Liver (tissue), 8 donors: ENCODE measurements at regions not wholly inside any gene's neighbourhood (a gene's known extent, or its start where the extent isn't known, plus 50 kb on each side); places are given as distances from the start of the nearest gene placed in this dataset.

Experiments used
- DNase-seq: peaks from one replicate; pipeline ENCODE4 v3.0.0-alpha.2; 2017; ENCODE audit warnings: low spot score
- H3K27ac ChIP-seq, 2 donors: one replicate each; pipeline ENCODE4 v1.7.0; 2013; ENCODE audit warnings: inconsistent platforms in 2 of 2, low read length in 2 of 2, control low read depth in 1 of 2, low read depth in 1 of 2, mild to moderate bottlenecking in 1 of 2
- H3K27me3 ChIP-seq, 4 donors: one replicate each; pipeline versions ENCODE4 v1.6.1 to v1.7.0; 2013; ENCODE audit warnings: low read length in 3 of 4, inconsistent platforms in 1 of 4, mild to moderate bottlenecking in 1 of 4, moderate library complexity in 1 of 4; ENCODE audit not compliant: control insufficient read depth in 4 of 4, insufficient read depth in 4 of 4
- H3K36me3 ChIP-seq, 4 donors: one replicate each; pipeline versions ENCODE4 v1.6.1 to v1.7.0; 2013; ENCODE audit warnings: low read length in 3 of 4, mild to moderate bottlenecking in 3 of 4, low read depth in 1 of 4, moderate library complexity in 1 of 4; ENCODE audit not compliant: control insufficient read depth in 4 of 4, insufficient read depth in 3 of 4
- H3K4me1 ChIP-seq, 4 donors: one replicate each; pipeline versions ENCODE4 v1.6.1 to v1.7.0; 2013; ENCODE audit warnings: low read length in 3 of 4, mild to moderate bottlenecking in 3 of 4, moderate library complexity in 1 of 4; ENCODE audit not compliant: control insufficient read depth in 4 of 4, insufficient read depth in 4 of 4
- H3K4me3 ChIP-seq, 3 donors: one replicate each; pipeline versions ENCODE4 v1.6.1 to v1.7.0; 2013; ENCODE audit warnings: low read length in 3 of 3, control low read depth in 1 of 3, low read depth in 1 of 3, mild to moderate bottlenecking in 1 of 3
- H3K9ac ChIP-seq, 2 donors: one replicate each; pipeline ENCODE4 v1.7.0; 2013; ENCODE audit warnings: low read length in 2 of 2, mild to moderate bottlenecking in 2 of 2, moderate library complexity in 2 of 2, control low read depth in 1 of 2, low read depth in 1 of 2
- H3K9me3 ChIP-seq, 4 donors: one replicate each; pipeline versions ENCODE4 v1.6.1 to v1.7.0; 2013; ENCODE audit warnings: low read length in 3 of 4; ENCODE audit not compliant: control insufficient read depth in 4 of 4
- ATF3 ChIP-seq: IDR thresholded peaks from 2 replicates; pipeline ENCODE4 v1.6.1; 2016; ENCODE audit warnings: antibody characterized with exemption
- CTCF ChIP-seq: fragments of 150-350 bp; IDR thresholded peaks from 2 replicates; pipeline ENCODE4 v1.5.1; 2017; ENCODE audit warnings: improper control_type of control experiment, low read depth, low read length; ENCODE audit not compliant: missing input control
- EGR1 ChIP-seq, 2 donors: IDR thresholded peaks; 2 replicates each; pipeline ENCODE4 v1.6.1; 2016 to 2018; ENCODE audit warnings: antibody characterized with exemption in 2 of 2, low read depth in 2 of 2
- FOXA1 ChIP-seq: IDR thresholded peaks from 2 replicates; pipeline ENCODE4 v1.6.1; 2016; ENCODE audit warnings: antibody characterized with exemption
- FOXA2 ChIP-seq: IDR thresholded peaks from 2 replicates; pipeline ENCODE4 v1.6.1; 2016; ENCODE audit warnings: antibody characterized with exemption
- GABPA ChIP-seq, 2 donors: IDR thresholded peaks in 1 of 2; conservative IDR thresholded peaks in 1 of 2; 2 replicates each; pipeline ENCODE4 v1.6.1; 2016; ENCODE audit warnings: antibody characterized with exemption in 2 of 2, mild to moderate bottlenecking in 1 of 2, moderate library complexity in 1 of 2
- HNF4G ChIP-seq: IDR thresholded peaks from 2 replicates; pipeline ENCODE4 v1.6.1; 2016; ENCODE audit warnings: antibody characterized with exemption
- JUND ChIP-seq, 2 donors: IDR thresholded peaks; 2 replicates each; pipeline ENCODE4 v1.6.1; 2016; ENCODE audit warnings: antibody characterized with exemption in 2 of 2
- MAX ChIP-seq: IDR thresholded peaks from 2 replicates; pipeline ENCODE4 v1.6.1; 2016; ENCODE audit warnings: antibody characterized with exemption
- NR2F2 ChIP-seq: IDR thresholded peaks from 2 replicates; pipeline ENCODE4 v1.6.1; 2016; ENCODE audit warnings: antibody characterized with exemption
- RAD21 ChIP-seq, 2 donors: IDR thresholded peaks; 2 replicates each; pipeline ENCODE4 v1.6.1; 2016; ENCODE audit warnings: antibody characterized with exemption in 2 of 2, mild to moderate bottlenecking in 2 of 2
- RXRA ChIP-seq, 2 donors: IDR thresholded peaks; 2 replicates each; pipeline ENCODE4 v1.6.1; 2017 to 2018; ENCODE audit warnings: antibody characterized with exemption in 2 of 2, mild to moderate bottlenecking in 1 of 2
- SP1 ChIP-seq: IDR thresholded peaks from 2 replicates; pipeline ENCODE4 v1.6.1; 2018; ENCODE audit warnings: antibody characterized with exemption, mild to moderate bottlenecking
- TAF1 ChIP-seq: conservative IDR thresholded peaks from 2 replicates; pipeline ENCODE4 v1.6.1; 2016; ENCODE audit warnings: antibody characterized with exemption, mild to moderate bottlenecking
- YY1 ChIP-seq: IDR thresholded peaks from 2 replicates; pipeline ENCODE4 v1.6.1; 2016; ENCODE audit warnings: antibody characterized with exemption, mild to moderate bottlenecking
- WGBS: extraction: QIAGEN DNeasy Blood & Tissue Kit; methylation state at CpG from one replicate; pipeline ENCODE4 v1.1.7; 2013; 5-methylcytosine and 5-hydroxymethylcytosine counted together
- TF ChIP-seq, protein P1 (sequence below): IDR thresholded peaks from 2 replicates; pipeline ENCODE4 v1.6.1; 2016; ENCODE audit warnings: antibody characterized with exemption
- TF ChIP-seq, protein P2 (sequence below): IDR thresholded peaks from 2 replicates; pipeline ENCODE4 v1.6.1; 2016; ENCODE audit warnings: antibody characterized with exemption, mild to moderate bottlenecking
- donor health status: healthy.
- donor health status: healthy.
- donor health status: healthy.
- donor health status: healthy.
- donor health status: healthy.

DNA sequence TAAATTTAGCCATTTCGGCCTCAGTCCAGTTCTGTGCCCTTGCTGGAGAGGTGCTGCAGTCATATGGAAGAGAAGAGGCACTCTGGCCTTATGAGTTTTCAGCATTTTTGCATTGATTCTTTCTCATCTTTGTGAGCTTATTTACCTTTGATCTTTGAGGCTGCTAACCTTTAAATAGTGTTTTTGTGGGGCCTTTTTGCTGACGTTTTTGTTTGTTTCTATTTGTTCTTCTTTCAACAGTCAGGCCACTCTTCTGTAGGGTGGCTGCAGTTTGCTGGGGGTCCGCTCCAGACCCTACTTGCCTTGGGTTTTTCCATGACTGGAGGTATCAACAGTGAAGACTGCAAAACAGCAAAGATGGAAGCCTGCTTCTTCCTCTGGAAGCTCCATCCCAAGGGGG lies 1951.7 kb upstream of the LRRTM1 start:
- Histone ChIP-seq H3K9me3 (peaks cover 0 to 11% (median under 1%) of the 10 kb centered on the region in 4 donors), H3K36me3 (no peaks in the 10 kb centered on the region), H3K4me3 (no peak overlapping the region), H3K27me3 (no peaks in the 10 kb centered on the region), H3K9ac (no peak overlapping the region), H3K27ac (no peak overlapping the region), H3K4me1 (no peaks in the 10 kb centered on the region)
- WGBS: 61% methylated on average over 3 of the region's 3 CpGs
- DNase-seq: no peak
- TF ChIP-seq JUND (IDR thresholded peaks at IDR 0.05) (no peak), HNF4G (no peak), ATF3 (no peak), YY1 (no peak), MAX (no peak), RAD21 (IDR thresholded peaks at IDR 0.05) (no peak), TAF1 (no peak), RXRA (IDR thresholded peaks at IDR 0.05) (no peak), EGR1 (IDR thresholded peaks at IDR 0.05; ENCODE audit: low read depth in 2 of 2) (no peak), SP1 (no peak), CTCF (no peak), NR2F2 (no peak), FOXA1 (no peak), GABPA (IDR thresholded peaks at IDR 0.05 in 1 of 2, conservative IDR thresholded peaks at IDR 0.05 in 1 of 2) (no peak), FOXA2 (no peak)
- TF ChIP-seq, protein P1, sequence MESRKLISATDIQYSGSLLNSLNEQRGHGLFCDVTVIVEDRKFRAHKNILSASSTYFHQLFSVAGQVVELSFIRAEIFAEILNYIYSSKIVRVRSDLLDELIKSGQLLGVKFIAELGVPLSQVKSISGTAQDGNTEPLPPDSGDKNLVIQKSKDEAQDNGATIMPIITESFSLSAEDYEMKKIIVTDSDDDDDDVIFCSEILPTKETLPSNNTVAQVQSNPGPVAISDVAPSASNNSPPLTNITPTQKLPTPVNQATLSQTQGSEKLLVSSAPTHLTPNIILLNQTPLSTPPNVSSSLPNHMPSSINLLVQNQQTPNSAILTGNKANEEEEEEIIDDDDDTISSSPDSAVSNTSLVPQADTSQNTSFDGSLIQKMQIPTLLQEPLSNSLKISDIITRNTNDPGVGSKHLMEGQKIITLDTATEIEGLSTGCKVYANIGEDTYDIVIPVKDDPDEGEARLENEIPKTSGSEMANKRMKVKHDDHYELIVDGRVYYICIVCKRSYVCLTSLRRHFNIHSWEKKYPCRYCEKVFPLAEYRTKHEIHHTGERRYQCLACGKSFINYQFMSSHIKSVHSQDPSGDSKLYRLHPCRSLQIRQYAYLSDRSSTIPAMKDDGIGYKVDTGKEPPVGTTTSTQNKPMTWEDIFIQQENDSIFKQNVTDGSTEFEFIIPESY: no peak
- TF ChIP-seq, protein P2, sequence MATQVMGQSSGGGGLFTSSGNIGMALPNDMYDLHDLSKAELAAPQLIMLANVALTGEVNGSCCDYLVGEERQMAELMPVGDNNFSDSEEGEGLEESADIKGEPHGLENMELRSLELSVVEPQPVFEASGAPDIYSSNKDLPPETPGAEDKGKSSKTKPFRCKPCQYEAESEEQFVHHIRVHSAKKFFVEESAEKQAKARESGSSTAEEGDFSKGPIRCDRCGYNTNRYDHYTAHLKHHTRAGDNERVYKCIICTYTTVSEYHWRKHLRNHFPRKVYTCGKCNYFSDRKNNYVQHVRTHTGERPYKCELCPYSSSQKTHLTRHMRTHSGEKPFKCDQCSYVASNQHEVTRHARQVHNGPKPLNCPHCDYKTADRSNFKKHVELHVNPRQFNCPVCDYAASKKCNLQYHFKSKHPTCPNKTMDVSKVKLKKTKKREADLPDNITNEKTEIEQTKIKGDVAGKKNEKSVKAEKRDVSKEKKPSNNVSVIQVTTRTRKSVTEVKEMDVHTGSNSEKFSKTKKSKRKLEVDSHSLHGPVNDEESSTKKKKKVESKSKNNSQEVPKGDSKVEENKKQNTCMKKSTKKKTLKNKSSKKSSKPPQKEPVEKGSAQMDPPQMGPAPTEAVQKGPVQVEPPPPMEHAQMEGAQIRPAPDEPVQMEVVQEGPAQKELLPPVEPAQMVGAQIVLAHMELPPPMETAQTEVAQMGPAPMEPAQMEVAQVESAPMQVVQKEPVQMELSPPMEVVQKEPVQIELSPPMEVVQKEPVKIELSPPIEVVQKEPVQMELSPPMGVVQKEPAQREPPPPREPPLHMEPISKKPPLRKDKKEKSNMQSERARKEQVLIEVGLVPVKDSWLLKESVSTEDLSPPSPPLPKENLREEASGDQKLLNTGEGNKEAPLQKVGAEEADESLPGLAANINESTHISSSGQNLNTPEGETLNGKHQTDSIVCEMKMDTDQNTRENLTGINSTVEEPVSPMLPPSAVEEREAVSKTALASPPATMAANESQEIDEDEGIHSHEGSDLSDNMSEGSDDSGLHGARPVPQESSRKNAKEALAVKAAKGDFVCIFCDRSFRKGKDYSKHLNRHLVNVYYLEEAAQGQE: no peak

DNA sequence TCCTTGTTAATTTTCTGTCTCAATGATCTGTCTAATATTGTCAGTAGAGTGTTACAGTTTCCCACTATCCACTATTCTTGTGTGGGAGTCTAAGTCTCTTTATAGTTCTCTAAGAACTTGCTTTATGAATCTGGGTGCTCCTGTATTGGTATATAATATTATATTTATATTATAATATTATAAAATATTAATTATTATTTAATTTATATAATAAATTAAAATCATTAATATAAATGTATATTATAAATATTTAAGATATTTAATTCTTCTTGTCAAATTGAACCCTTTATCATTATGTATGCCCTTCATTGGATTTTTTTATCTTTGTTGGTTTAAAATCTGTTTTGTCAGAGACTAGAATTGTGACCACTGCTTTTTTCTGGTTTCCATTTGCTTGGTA lies 1950.2 kb upstream of the LRRTM1 start:
- no peak for DNase-seq
- Histone ChIP-seq H3K9me3 (peaks cover 0 to 11% (median 1%) of the 10 kb centered on the region in 4 donors), H3K4me3 (no peak overlapping the region), H3K9ac (no peak overlapping the region), H3K4me1 (no peaks in the 10 kb centered on the region), H3K36me3 (no peaks in the 10 kb centered on the region), H3K27me3 (no peaks in the 10 kb centered on the region), H3K27ac (no peak overlapping the region)
- no peak for TF ChIP-seq FOXA2
- no peak for TF ChIP-seq ATF3
- TF ChIP-seq SP1: no peak
- TF ChIP-seq, protein P1: no peak
- TF ChIP-seq CTCF: no peak
